H1 (cell line): ENCODE measurements at regions not wholly inside any gene's neighbourhood (a gene's known extent, or its start where the extent isn't known, plus 50 kb on each side); places are given as distances from the start of the nearest gene placed in this dataset.

Source experiments
- CTCF ChIA-PET: fragments of 300-600 bp; sonication (Branson Sonifier 250); formaldehyde crosslinking; loops from one replicate; lab custom pipeline; 2021; ENCODE audit not compliant: partially characterized antibody; lab: Charles Lee
- POLR2A ChIA-PET: fragments of 300-600 bp; sonication (Branson Sonifier 250); formaldehyde crosslinking; loops from one replicate; lab custom pipeline; 2021; ENCODE audit warnings: inconsistent platforms; ENCODE audit not compliant: partially characterized antibody; lab: Charles Lee
- DNase-seq, 2 experiments: peaks; one replicate each; pipeline versions ENCODE4 v3.0.0 to v3.0.0-alpha.2; 2010 to 2022; ENCODE audit warnings: low spot score in 2 of 2, low read depth in 1 of 2, mixed read lengths in 1 of 2
- FAIRE-seq: peaks from 2 replicates; lab custom pipeline; 2011; peaks lifted over from hg19 to GRCh38; lab: Jason Lieb, UNC
- H2AFZ ChIP-seq: 2 replicates; pipeline ENCODE4 v1.8.1; 2012; ENCODE audit warnings: low read length, inconsistent platforms
- H2AK5ac ChIP-seq: 2 replicates; pipeline ENCODE4 v1.6.1; 2013; ENCODE audit warnings: low read depth, low read length
- H2BK120ac ChIP-seq: replicated peaks from 2 replicates; pipeline ENCODE3; 2013; ENCODE audit warnings: low read depth, low read length, inconsistent platforms
- H2BK12ac ChIP-seq: 2 replicates; pipeline ENCODE4 v1.6.1; 2013; ENCODE audit warnings: low read depth, low read length
- H2BK15ac ChIP-seq: 2 replicates; pipeline ENCODE4 v1.6.1; 2013; ENCODE audit warnings: low read length
- H2BK20ac ChIP-seq: 2 replicates; pipeline ENCODE4 v1.6.1; 2013; ENCODE audit warnings: low read length
- H2BK5ac ChIP-seq: 2 replicates; pipeline ENCODE4 v1.6.1; 2013; ENCODE audit warnings: low read depth, low read length
- H3K14ac ChIP-seq: 2 replicates; pipeline ENCODE4 v1.6.1; 2013; ENCODE audit warnings: inconsistent platforms; ENCODE audit not compliant: insufficient read length
- H3K18ac ChIP-seq: 2 replicates; pipeline ENCODE4 v1.6.1; 2013; ENCODE audit warnings: low read length; ENCODE audit errors: extremely low read depth
- H3K23ac ChIP-seq: 2 replicates; pipeline ENCODE4 v1.6.1; 2013; ENCODE audit warnings: inconsistent platforms; ENCODE audit not compliant: insufficient read length
- H3K23me2 ChIP-seq: 2 replicates; pipeline ENCODE4 v1.6.1; 2013; ENCODE audit warnings: low read depth, low read length
- H3K27ac ChIP-seq: 2 replicates; pipeline ENCODE4 v1.6.1; 2011; ENCODE audit warnings: low read depth, low read length, inconsistent platforms
- H3K27me3 ChIP-seq, 4 experiments: replicated peaks in 1 of 4; 1 replicate in 1 of 4; 2 replicates in 3 of 4; pipeline versions ENCODE4 v1.6.1 to v1.8.1; 2011 to 2013; ENCODE audit warnings: low read length in 3 of 4, mild to moderate bottlenecking in 3 of 4, inconsistent platforms in 2 of 4, mixed read lengths in 2 of 4, moderate library complexity in 1 of 4; ENCODE audit not compliant: control insufficient read depth in 3 of 4, insufficient read depth in 3 of 4; ENCODE audit errors: extremely low read depth in 1 of 4
- H3K36me3 ChIP-seq, 4 experiments: 2 replicates each; pipeline versions ENCODE4 v1.6.1 to v1.8.1; 2011 to 2013; ENCODE audit warnings: mild to moderate bottlenecking in 4 of 4, low read length in 3 of 4, moderate library complexity in 2 of 4, control low read depth in 1 of 4, inconsistent platforms in 1 of 4; ENCODE audit not compliant: insufficient read depth in 4 of 4, control insufficient read depth in 2 of 4
- H3K4ac ChIP-seq: replicated peaks from 2 replicates; pipeline ENCODE3; 2013; ENCODE audit warnings: low read length, low read depth, mixed read lengths, inconsistent platforms; ENCODE audit not compliant: insufficient read length
- H3K4me1 ChIP-seq, 4 experiments: replicated peaks in 1 of 4; 1 replicate in 1 of 4; 2 replicates in 3 of 4; pipeline versions ENCODE4 v1.6.1 to v1.8.1; 2011 to 2013; ENCODE audit warnings: low read length in 3 of 4, inconsistent platforms in 2 of 4, mixed read lengths in 1 of 4; ENCODE audit not compliant: insufficient read depth in 4 of 4, control insufficient read depth in 3 of 4
- H3K4me2 ChIP-seq, 2 experiments: 2 replicates each; pipeline versions ENCODE4 v1.6.1 to v1.8.1; 2011 to 2013; ENCODE audit warnings: low read depth in 2 of 2, low read length in 2 of 2, control low read depth in 1 of 2, inconsistent platforms in 1 of 2, mild to moderate bottlenecking in 1 of 2; ENCODE audit not compliant: insufficient read depth in 1 of 2
- H3K4me3 ChIP-seq, 4 experiments: fragments of 200-600, 300-600 bp in 1 of 4; sonication (generic), shearing (Covaris generic), sonication (Bioruptor Twin) in 1 of 4; 2 replicates each; pipeline versions ENCODE4 v1.5.1 to v1.8.1; 2011 to 2016; ENCODE audit warnings: low read length in 4 of 4, low read depth in 3 of 4, control low read depth in 2 of 4, inconsistent platforms in 2 of 4, mild to moderate bottlenecking in 2 of 4, mixed read lengths in 1 of 4, moderate library complexity in 1 of 4; ENCODE audit not compliant: insufficient read depth in 2 of 4; ENCODE audit errors: extremely low read depth in 1 of 4
- H3K56ac ChIP-seq: replicated peaks from 2 replicates; pipeline ENCODE3; 2013; ENCODE audit warnings: low read depth, mild to moderate bottlenecking, mixed read lengths, low read length, inconsistent platforms; ENCODE audit not compliant: insufficient read length
- H3K79me1 ChIP-seq: 2 replicates; pipeline ENCODE4 v1.6.1; 2013; ENCODE audit warnings: low read depth, low read length, control low read depth
- H3K79me2 ChIP-seq, 2 experiments: 2 replicates each; pipeline versions ENCODE4 v1.6.1 to v1.8.1; 2012 to 2013; ENCODE audit warnings: low read length in 2 of 2, mild to moderate bottlenecking in 2 of 2, inconsistent platforms in 1 of 2; ENCODE audit not compliant: insufficient read depth in 2 of 2, control insufficient read depth in 1 of 2
- H3K9ac ChIP-seq, 4 experiments: replicated peaks in 1 of 4; 1 replicate in 1 of 4; 2 replicates in 3 of 4; pipeline versions ENCODE4 v1.6.1 to v1.8.1; 2011 to 2013; ENCODE audit warnings: low read depth in 3 of 4, low read length in 3 of 4, control low read depth in 2 of 4, mild to moderate bottlenecking in 2 of 4, moderate library complexity in 2 of 4, inconsistent platforms in 1 of 4; ENCODE audit errors: extremely low read depth in 1 of 4
- H3K9me3 ChIP-seq, 2 experiments: 2 replicates each; pipeline versions ENCODE4 v1.6.1 to v1.8.1; 2012 to 2013; ENCODE audit warnings: mild to moderate bottlenecking in 2 of 2, moderate library complexity in 2 of 2, control low read depth in 1 of 2, inconsistent platforms in 1 of 2, low read depth in 1 of 2, low read length in 1 of 2, mixed read lengths in 1 of 2; ENCODE audit not compliant: insufficient read depth in 2 of 2
- H4K20me1 ChIP-seq, 2 experiments: replicated peaks in 1 of 2; 2 replicates each; pipeline versions ENCODE3 to v1.8.1; 2011 to 2013; ENCODE audit warnings: inconsistent platforms in 2 of 2, low read length in 2 of 2, mild to moderate bottlenecking in 1 of 2; ENCODE audit not compliant: insufficient read depth in 2 of 2, control insufficient read depth in 1 of 2
- H4K5ac ChIP-seq: 2 replicates; pipeline ENCODE4 v1.6.1; 2013; ENCODE audit warnings: low read length, low read depth, mixed read lengths, inconsistent platforms; ENCODE audit not compliant: insufficient read length
- H4K8ac ChIP-seq: 2 replicates; pipeline ENCODE4 v1.8.0; 2013; ENCODE audit warnings: mild to moderate bottlenecking, moderate library complexity, low read length, inconsistent platforms; ENCODE audit not compliant: insufficient read depth; ENCODE audit errors: extremely low read depth
- H4K91ac ChIP-seq: replicated peaks from 2 replicates; pipeline ENCODE3; 2013; ENCODE audit warnings: low read length, mixed read lengths, inconsistent platforms; ENCODE audit not compliant: insufficient read length
- CHD1 ChIP-seq: IDR thresholded peaks from 2 replicates; pipeline ENCODE4 v1.6.1; 2012; ENCODE audit warnings: low read depth, low read length, improper control_type of control experiment
- WGBS, 2 experiments: shearing (Covaris generic) in 1 of 2; methylation state at CpG; one replicate each; pipeline versions ENCODE4 v1.1.6 to v1.1.7; 2013 to 2015; ENCODE audit warnings: low lambda C conversion rate in 2 of 2, mixed read lengths in 2 of 2, inconsistent platforms in 1 of 2, low coverage in 1 of 2, missing lambda C conversion rate in 1 of 2; ENCODE audit not compliant: insufficient replicate concordance in 2 of 2, insufficient coverage in 1 of 2, insufficient read length in 1 of 2; ENCODE audit errors: extremely low coverage in 1 of 2, missing lambda C conversion rate in 1 of 2; 5-methylcytosine and 5-hydroxymethylcytosine counted together

- H4K20me1 ChIP-seq, result no peaks in the 10 kb centered on the region
- no peak overlapping the region for H2BK12ac ChIP-seq
- 91% methylated on average over 4 of the region's 4 CpGs; no CpG with 5 or more reads in 1 of the 2 experiments for WGBS, 2 experiments
- no peak overlapping the region for H2BK20ac ChIP-seq
- POLR2A ChIA-PET, result no interaction called here
- CTCF ChIA-PET, result no interaction called here
- H3K18ac ChIP-seq, result no peak overlapping the region
- H2BK5ac ChIP-seq, result no peak overlapping the region
- H3K36me3 ChIP-seq, result no peaks in the 10 kb centered on the region
- H2BK15ac ChIP-seq, result no peak overlapping the region
- DNase-seq (no peak), FAIRE-seq (no peak)
- no peak overlapping the region for H3K56ac ChIP-seq
- no peaks in the 10 kb centered on the region for H3K79me1 ChIP-seq
- H3K14ac ChIP-seq, result no peak overlapping the region
- H2BK120ac ChIP-seq, result no peak overlapping the region
- H3K23ac ChIP-seq, result no peak overlapping the region
- no peak overlapping the region for H3K4ac ChIP-seq
- H3K27ac ChIP-seq, result no peak overlapping the region
- no peaks in the 10 kb centered on the region for H3K27me3 ChIP-seq
- no peak overlapping the region for H2AFZ ChIP-seq
- H2AK5ac ChIP-seq, result no peak overlapping the region
- H3K9ac ChIP-seq, result no peak overlapping the region
- no peak overlapping the region for H4K5ac ChIP-seq
- no peak overlapping the region for H3K4me2 ChIP-seq
- H3K23me2 ChIP-seq, result no peaks in the 10 kb centered on the region
- no peaks in the 10 kb centered on the region for H3K79me2 ChIP-seq
- H3K9me3 ChIP-seq, result no peaks in the 10 kb centered on the region
- no peak overlapping the region for H3K4me3 ChIP-seq
- peaks cover 0 to 4% (median 0%) of the 10 kb centered on the region in 4 experiments; a peak in 1 of 7 replicates for H3K4me1 ChIP-seq
- H4K8ac ChIP-seq, result no peak overlapping the region
- no peak overlapping the region for H4K91ac ChIP-seq
- TF ChIP-seq CHD1, result no peak
These were observed 925.5 kb downstream of the GATA3 start for GRCh38 chr10:8979976-8980375.
